Keratinocyte (primary cell): ENCODE measurements at regions not wholly inside any gene's neighbourhood (a gene's known extent, or its start where the extent isn't known, plus 50 kb on each side); places are given as distances from the start of the nearest gene placed in this dataset.

Experiments
- DNase-seq: peaks from one replicate; pipeline ENCODE4 v3.0.0-alpha.2; 2011; ENCODE audit warnings: low read depth, missing footprints, low spot score
- FAIRE-seq: peaks from 2 replicates; lab custom pipeline; 2011; peaks lifted over from hg19 to GRCh38; lab: Jason Lieb, UNC
- H2AFZ ChIP-seq: 2 replicates; pipeline ENCODE4 v1.6.0; 2012; ENCODE audit warnings: low read length, control low read depth, inconsistent platforms; ENCODE audit not compliant: control insufficient read depth
- H3K27ac ChIP-seq: 2 replicates; pipeline ENCODE4 v1.5.1; 2011; ENCODE audit warnings: low read length; ENCODE audit not compliant: control insufficient read depth, insufficient read depth
- H3K27me3 ChIP-seq: 3 replicates; pipeline ENCODE4 v1.6.0; 2011; ENCODE audit warnings: low read length; ENCODE audit not compliant: control insufficient read depth, insufficient read depth; ENCODE audit errors: extremely low read depth
- H3K36me3 ChIP-seq, 2 experiments: 2 replicates in 1 of 2; 3 replicates in 1 of 2; pipeline ENCODE4 v1.5.1; 2011; ENCODE audit warnings: low read length in 2 of 2, mild to moderate bottlenecking in 1 of 2; ENCODE audit not compliant: control insufficient read depth in 2 of 2, insufficient read depth in 2 of 2; ENCODE audit errors: extremely low read depth in 1 of 2
- H3K4me1 ChIP-seq: 3 replicates; pipeline ENCODE4 v1.5.1; 2011; ENCODE audit warnings: low read length; ENCODE audit not compliant: control insufficient read depth, insufficient read depth; ENCODE audit errors: extremely low read depth
- H3K4me2 ChIP-seq: 3 replicates; pipeline ENCODE4 v1.6.0; 2011; ENCODE audit warnings: low read depth, low read length; ENCODE audit not compliant: control insufficient read depth, insufficient read depth; ENCODE audit errors: extremely low read depth
- H3K4me3 ChIP-seq, 3 experiments: fragments of 200-600 bp in 1 of 3; sonication (generic) in 1 of 3; 2 replicates in 2 of 3; 3 replicates in 1 of 3; pipeline ENCODE4 v1.5.1; 2011 to 2016; ENCODE audit warnings: low read length in 3 of 3, mild to moderate bottlenecking in 3 of 3, control low read depth in 2 of 3, inconsistent platforms in 1 of 3, low read depth in 1 of 3, mixed read lengths in 1 of 3, mixed run types in 1 of 3, moderate library complexity in 1 of 3; ENCODE audit not compliant: control insufficient read depth in 2 of 3, insufficient read depth in 2 of 3; ENCODE audit errors: extremely low read depth in 1 of 3
- H3K79me2 ChIP-seq: 2 replicates; pipeline ENCODE4 v1.6.0; 2012; ENCODE audit warnings: low read length; ENCODE audit not compliant: control insufficient read depth, insufficient read depth
- H3K9ac ChIP-seq: 3 replicates; pipeline ENCODE4 v1.6.0; 2011; ENCODE audit warnings: low read length; ENCODE audit not compliant: control insufficient read depth, insufficient read depth; ENCODE audit errors: extremely low read depth
- H3K9me1 ChIP-seq: 3 replicates; pipeline ENCODE4 v1.6.0; 2011; ENCODE audit warnings: low read length; ENCODE audit not compliant: control insufficient read depth, insufficient read depth; ENCODE audit errors: extremely low read depth
- H3K9me3 ChIP-seq: 2 replicates; pipeline ENCODE4 v1.5.1; 2012; ENCODE audit warnings: low read depth, low read length; ENCODE audit not compliant: control insufficient read depth
- H4K20me1 ChIP-seq: 3 replicates; pipeline ENCODE4 v1.6.0; 2011; ENCODE audit warnings: low read length; ENCODE audit not compliant: control insufficient read depth, insufficient read depth; ENCODE audit errors: extremely low read depth
- CTCF ChIP-seq, 3 experiments: IDR thresholded peaks in 1 of 3; conservative IDR thresholded peaks in 1 of 3; optimal IDR thresholded peaks in 1 of 3; 2 replicates in 2 of 3; 3 replicates in 1 of 3; pipeline versions ENCODE3 to v1.5.1; 2011; ENCODE audit warnings: low read length in 3 of 3, mild to moderate bottlenecking in 3 of 3, moderate library complexity in 2 of 3, control low read depth in 1 of 3, inconsistent platforms in 1 of 3; ENCODE audit not compliant: insufficient read depth in 2 of 3; ENCODE audit errors: extremely low read depth in 1 of 3
- EZH2 ChIP-seq: IDR thresholded peaks from one replicate; pipeline ENCODE4 v1.6.1; 2012; ENCODE audit warnings: inconsistent platforms, mild to moderate bottlenecking, low read length, moderate library complexity
- dilution Hi-C: fragments of 300-500 bp; cut with MboI; formaldehyde crosslinking; loops from one replicate; pipeline ENCODE4 v1.7.0; 2020; ENCODE audit warnings: low sequenced_read_pairs; ENCODE audit not compliant: extremely low pct_ligation_motif_present

- no peak for FAIRE-seq
- H3K27me3 ChIP-seq, result peaks cover 8% of the 10 kb centered on the region
These were observed 190.6 kb downstream of the DHX35 start for GRCh38 chr20:39152742-39153141.

GRCh38 chr20:39152126-39152525, 190.0 kb downstream of the DHX35 start:
- no peak overlapping the region for H2AFZ ChIP-seq
- H3K9ac ChIP-seq, result no peak overlapping the region
- H3K36me3 ChIP-seq, result no peaks in the 10 kb centered on the region
- no peak overlapping the region for H3K4me3 ChIP-seq
- H3K9me3 ChIP-seq, result no peaks in the 10 kb centered on the region
- H3K4me1 ChIP-seq, result no peaks in the 10 kb centered on the region
- no peaks in the 10 kb centered on the region for H4K20me1 ChIP-seq
- H3K9me1 ChIP-seq, result no peaks in the 10 kb centered on the region
- dilution Hi-C loops, result no loop called here
- TF ChIP-seq CTCF (optimal IDR thresholded peaks at IDR 0.05 in 1 of 3, IDR thresholded peaks at IDR 0.05 in 1 of 3, conservative IDR thresholded peaks at IDR 0.05 in 1 of 3; ENCODE audit: extremely low read depth in 1 of 3, insufficient read depth in 2 of 3, low read length in 3 of 3) (no peak), EZH2 (no peak)
- no peaks in the 10 kb centered on the region for H3K79me2 ChIP-seq
- H3K27me3 ChIP-seq, result peaks cover 8% of the 10 kb centered on the region
- FAIRE-seq, result no peak
- H3K27ac ChIP-seq, result no peak overlapping the region
- H3K4me2 ChIP-seq, result no peak overlapping the region
- no peak for DNase-seq

More at GRCh38 chr20:39152742-39153141, 190.6 kb downstream of the DHX35 start:
- no peaks in the 10 kb centered on the region for H3K9me3 ChIP-seq
- no peak for DNase-seq
- H3K4me1 ChIP-seq, result no peaks in the 10 kb centered on the region
- H3K4me3 ChIP-seq, result no peak overlapping the region
- no peaks in the 10 kb centered on the region for H3K36me3 ChIP-seq
- no peaks in the 10 kb centered on the region for H3K9me1 ChIP-seq
- H3K4me2 ChIP-seq, result no peak overlapping the region
- H2AFZ ChIP-seq, result no peak overlapping the region
- dilution Hi-C loops, result no loop called here
- H3K79me2 ChIP-seq, result no peaks in the 10 kb centered on the region
- no peak overlapping the region for H3K9ac ChIP-seq
- no peak overlapping the region for H3K27ac ChIP-seq
- TF ChIP-seq CTCF (optimal IDR thresholded peaks at IDR 0.05 in 1 of 3, IDR thresholded peaks at IDR 0.05 in 1 of 3, conservative IDR thresholded peaks at IDR 0.05 in 1 of 3; ENCODE audit: extremely low read depth in 1 of 3, insufficient read depth in 2 of 3, low read length in 3 of 3) (no peak), EZH2 (no peak)
- H4K20me1 ChIP-seq, result no peaks in the 10 kb centered on the region
